Left lobe of liver (tissue), 2 donors: ENCODE measurements at regions not wholly inside any gene's neighbourhood (a gene's known extent, or its start where the extent isn't known, plus 50 kb on each side); places are given as distances from the start of the nearest gene placed in this dataset.
"Not testable (repeated sequence)": the region's sequence is repeated elsewhere in the genome, so short reads cannot be mapped to it uniquely, and the experiment has no call there.

Source experiments
- ATAC-seq: fragments of 200-7000 bp; cut with Tn5 transposase; one replicate; pipeline ENCODE4 v1.9.1; 2020; ENCODE audit warnings: mild to moderate bottlenecking, moderate library complexity
- DNase-seq: peaks from one replicate; pipeline ENCODE4 v3.0.0-alpha.2; 2020; ENCODE audit warnings: low spot score
- donor health status: DM: no; HTN: no; CAD: no; lungs with moderate emphysema.
- donor health status: DM: no; HTN: yes; CAD: no.

DNA sequence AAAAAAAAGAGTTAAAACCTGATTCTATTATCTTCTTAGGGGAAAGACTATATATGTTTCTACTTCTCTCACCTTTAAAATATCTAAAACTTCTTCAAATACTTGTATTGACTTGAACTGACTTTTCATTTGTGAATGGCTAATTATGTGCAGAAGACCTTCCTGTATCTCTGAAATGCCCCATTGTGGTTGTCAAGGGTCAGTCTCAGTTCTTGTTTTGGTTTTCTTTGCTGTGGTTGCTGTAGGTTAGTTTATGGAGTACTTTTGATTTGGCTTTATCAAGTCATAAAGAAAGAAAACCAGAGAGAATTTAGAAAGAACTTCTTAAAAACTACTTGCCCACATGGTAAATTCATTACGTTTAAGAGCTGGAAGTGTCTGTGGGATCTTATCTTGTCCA lies 345.3 kb upstream of the POU1F1 start:
- DNase-seq = no peak
- no peak for ATAC-seq

DNA sequence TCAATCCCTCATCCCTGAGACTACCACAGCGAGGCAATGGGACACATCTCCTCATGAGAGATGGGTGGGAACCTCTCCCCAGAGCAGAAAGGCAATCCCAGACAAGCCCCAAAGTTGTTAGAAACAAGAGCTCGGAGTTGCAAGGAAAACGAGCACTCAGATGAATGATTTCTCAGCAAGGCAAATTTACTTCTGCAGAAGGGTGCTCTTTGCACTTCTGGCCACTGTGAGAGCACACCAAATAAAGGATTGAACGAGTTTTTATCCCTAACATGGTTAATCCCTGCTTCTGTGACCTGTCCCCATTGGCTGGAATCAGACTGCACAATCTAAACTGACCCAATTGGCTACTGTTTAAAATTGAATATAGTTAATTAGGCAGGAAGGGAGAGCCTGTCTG lies 339.1 kb upstream of the POU1F1 start:
- ATAC-seq (no peak), DNase-seq (no peak)

DNA sequence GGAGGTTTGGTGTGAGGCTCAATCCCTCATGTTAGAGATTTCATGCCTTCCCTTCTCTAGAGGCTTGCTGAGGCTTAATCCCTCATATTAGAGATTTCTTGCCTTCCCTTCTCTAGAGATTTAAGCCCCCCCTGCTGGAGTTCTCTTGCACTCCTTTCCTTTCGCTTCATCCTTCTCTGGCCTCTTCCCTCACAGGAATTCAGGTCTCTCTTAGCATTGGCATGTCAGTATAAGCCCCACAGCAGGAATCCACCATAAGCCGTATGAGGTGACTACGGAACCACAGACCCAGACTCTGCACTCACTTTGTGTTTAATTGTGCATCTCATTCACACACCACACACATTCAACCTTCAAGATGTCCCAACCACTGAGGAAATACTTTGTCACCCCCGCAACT lies 338.6 kb upstream of the POU1F1 start:
- ATAC-seq (no peak), DNase-seq (no peak)

- DNase-seq = no peak
- ATAC-seq = no peak
Measured at GRCh38 chr3:87607234-87607633, 330.9 kb upstream of the POU1F1 start.

- DNase-seq (no peak), ATAC-seq (no peak)
Measured at GRCh38 chr3:87595798-87596197, 319.4 kb upstream of the POU1F1 start.

DNA sequence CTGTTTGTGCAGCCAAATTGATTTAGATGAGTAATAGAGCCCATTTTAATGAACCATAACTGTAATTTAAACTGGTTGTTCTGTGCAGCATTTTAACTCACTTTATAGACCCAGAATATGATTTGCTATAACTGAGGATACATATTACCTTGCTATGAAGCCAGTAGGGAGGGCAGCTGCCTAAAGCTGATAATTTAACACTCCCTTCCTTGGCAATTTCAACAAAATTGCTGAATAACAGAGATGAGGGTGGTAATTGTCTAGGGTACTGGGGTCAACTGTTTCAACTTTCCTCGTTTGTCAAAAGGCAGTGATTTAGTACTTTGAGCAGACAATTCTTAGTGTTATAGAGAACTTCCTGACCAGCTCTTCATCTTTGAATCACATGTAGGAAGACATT lies 304.9 kb upstream of the POU1F1 start:
- ATAC-seq = no peak
- DNase-seq = no peak

DNA sequence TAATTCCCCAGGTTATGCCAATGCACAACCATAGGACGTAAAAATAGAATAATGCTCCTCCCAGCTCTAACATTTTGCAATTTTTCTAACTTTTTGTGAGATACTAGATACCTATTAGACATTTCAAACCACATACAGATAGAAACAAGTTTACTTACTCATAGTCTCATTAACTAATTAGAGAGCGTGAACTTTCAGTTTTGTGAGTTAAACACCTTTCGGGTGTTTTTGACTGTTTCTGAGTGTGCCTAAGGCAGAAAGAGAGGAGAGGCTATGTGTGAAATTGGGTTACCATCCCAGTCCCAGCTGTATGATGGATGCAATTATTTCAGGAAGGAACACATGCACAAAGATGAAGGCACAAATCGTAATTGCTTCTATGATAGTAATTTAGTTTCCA lies 300.4 kb upstream of the POU1F1 start:
- DNase-seq (no peak), ATAC-seq (no peak)

DNA sequence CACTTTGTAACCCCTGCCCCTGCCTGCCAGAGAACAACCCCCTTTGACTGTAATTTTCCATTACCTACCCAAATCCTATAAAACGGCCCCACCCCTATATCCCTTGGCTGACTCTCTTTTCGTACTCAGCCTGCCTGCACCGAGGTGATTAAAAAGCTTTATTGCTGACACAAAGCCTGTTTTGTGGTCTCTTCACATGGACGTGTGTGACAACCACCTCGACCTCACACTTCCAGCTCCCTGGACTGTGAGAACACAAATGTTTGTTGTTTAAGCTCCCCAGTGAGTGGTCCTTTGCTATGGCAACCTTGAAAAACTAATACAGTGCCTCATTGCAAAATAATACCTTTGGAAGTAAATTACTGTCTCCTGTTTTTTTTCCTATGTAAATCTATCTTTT lies 299.2 kb upstream of the POU1F1 start:
- ATAC-seq (no peak), DNase-seq (no peak)

DNA sequence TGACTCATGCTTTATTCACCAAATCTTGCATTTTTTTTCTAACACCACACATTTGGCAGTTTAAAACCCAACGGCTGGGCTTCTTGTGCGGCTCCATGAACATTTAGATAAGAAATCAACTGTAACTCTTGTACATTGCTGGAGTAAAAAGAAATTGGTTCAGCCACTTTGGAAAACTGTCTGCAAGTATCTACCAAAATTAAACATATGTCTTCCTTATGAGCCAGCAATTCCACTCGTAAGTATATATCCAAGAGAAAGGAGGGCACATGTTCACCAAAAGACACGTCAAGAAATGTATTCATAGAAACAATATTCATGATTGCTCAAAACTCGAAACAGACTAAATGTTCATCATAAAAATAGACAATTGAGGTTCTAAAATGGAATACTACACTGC lies 291.9 kb upstream of the POU1F1 start:
- DNase-seq = no peak

GRCh38 chr3:87564438-87564837 lies 288.1 kb upstream of the POU1F1 start:
- no peak for ATAC-seq
- DNase-seq = no peak

More for the DNA sequence above, 291.9 kb upstream of the POU1F1 start:
- ATAC-seq = no peak

GRCh38 chr3:87563712-87564111 lies 287.3 kb upstream of the POU1F1 start:
- no peak for ATAC-seq
- no peak for DNase-seq

- no peak for ATAC-seq
- DNase-seq = no peak
Measured at GRCh38 chr3:87558492-87558891, 282.1 kb upstream of the POU1F1 start.

- ATAC-seq (no peak), DNase-seq (no peak)
Measured at GRCh38 chr3:87555290-87555689, 278.9 kb upstream of the POU1F1 start.

- DNase-seq (no peak), ATAC-seq (no peak)
Measured at GRCh38 chr3:87553058-87553457, 276.7 kb upstream of the POU1F1 start.

- DNase-seq = no peak
- ATAC-seq = no peak
Measured at GRCh38 chr3:87550892-87551291, 274.5 kb upstream of the POU1F1 start.

- no peak for ATAC-seq
- no peak for DNase-seq
Measured at GRCh38 chr3:87549208-87549607, 272.8 kb upstream of the POU1F1 start.

GRCh38 chr3:87548271-87548670 lies 271.9 kb upstream of the POU1F1 start:
- DNase-seq = no peak
- ATAC-seq = no peak

DNA sequence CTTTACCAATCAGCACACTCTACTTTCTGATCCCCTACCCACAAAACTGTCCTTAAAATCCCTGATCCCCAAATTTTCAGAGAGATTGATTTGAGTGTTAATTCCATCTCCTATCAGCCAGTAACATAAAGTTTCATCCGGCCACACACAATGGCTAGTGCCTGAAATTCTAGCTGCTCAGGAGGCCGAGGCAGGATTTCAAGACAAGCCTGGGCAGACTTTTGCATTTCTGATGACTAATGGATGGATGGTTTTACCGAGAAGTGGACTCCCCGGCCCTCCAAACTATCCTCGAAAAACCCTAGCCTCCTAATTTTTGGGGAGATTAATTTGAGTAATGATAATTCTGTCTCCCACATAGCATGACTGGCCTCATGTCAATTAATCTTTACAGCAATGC lies 269.8 kb upstream of the POU1F1 start:
- DNase-seq = no peak
- ATAC-seq = no peak

- not testable (repeated sequence) for ATAC-seq, DNase-seq
Measured at GRCh38 chr3:87543408-87543807, 267.0 kb upstream of the POU1F1 start.

GRCh38 chr3:87541723-87542122 lies 265.3 kb upstream of the POU1F1 start:
- DNase-seq (no peak), ATAC-seq (no peak)

- not testable (repeated sequence) for DNase-seq, ATAC-seq
Measured at GRCh38 chr3:87538722-87539121, 262.3 kb upstream of the POU1F1 start.

GRCh38 chr3:87509401-87509800 lies 233.0 kb upstream of the POU1F1 start:
- DNase-seq (no peak), ATAC-seq (no peak)

- DNase-seq (no peak), ATAC-seq (no peak)
Measured at GRCh38 chr3:87508921-87509320, 232.5 kb upstream of the POU1F1 start.

DNA sequence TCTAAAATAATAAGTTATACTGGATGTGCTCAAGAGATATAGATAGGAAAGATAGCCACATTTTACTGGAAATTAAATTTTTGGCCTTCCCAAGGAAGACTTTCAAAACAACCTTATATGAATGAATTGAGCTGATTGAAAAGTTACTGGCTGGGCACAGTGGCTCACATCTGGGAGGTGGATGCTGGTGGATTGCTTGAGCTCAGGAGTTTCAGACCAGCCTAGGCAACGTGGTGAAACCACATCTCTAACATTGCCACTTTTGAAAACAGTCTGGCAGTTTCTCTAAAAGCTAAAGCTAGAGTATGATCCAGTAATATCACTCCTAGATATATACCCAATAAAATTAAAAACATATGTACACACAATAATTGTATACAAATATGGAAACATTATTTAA lies 231.4 kb upstream of the POU1F1 start:
- ATAC-seq = no peak
- no peak for DNase-seq
